ENCODE measurements at regions not wholly inside any gene's neighbourhood (a gene's known extent, or its start where the extent isn't known, plus 50 kb on each side); places are given as distances from the start of the nearest gene placed in this dataset.

GRCh38 chr6:14759976-14760672 is 485.7 kb upstream of the JARID2 start:
- TF ChIP-seq CTCF (tag by site-specific recombination; IDR thresholded peaks at IDR 0.05) (no peak), KLF7 (tag by site-specific recombination; IDR thresholded peaks at IDR 0.05; ENCODE audit: borderline replicate concordance) (no peak), ZNF146 (tag by site-specific recombination; IDR thresholded peaks at IDR 0.05) (no peak), SP7 (tag by site-specific recombination; IDR thresholded peaks at IDR 0.05) (no peak), ZNF335 (tag by site-specific recombination; conservative IDR thresholded peaks at IDR 0.05) (no peak), ZXDB (tag by site-specific recombination; IDR thresholded peaks at IDR 0.05) (no peak), ZBTB49 (tag by site-specific recombination; IDR thresholded peaks at IDR 0.05; ENCODE audit: low read depth) (no peak), ZNF830 (tag by site-specific recombination; IDR thresholded peaks at IDR 0.05; ENCODE audit: low read depth) (no peak), ZNF596 (tag by site-specific recombination; IDR thresholded peaks at IDR 0.05) (no peak), ZNF670 (tag by site-specific recombination; IDR thresholded peaks at IDR 0.05; ENCODE audit: low read depth) (no peak)
